Omental fat pad (tissue), 3 donors: ENCODE measurements at regions not wholly inside any gene's neighbourhood (a gene's known extent, or its start where the extent isn't known, plus 50 kb on each side); places are given as distances from the start of the nearest gene placed in this dataset.

ENCODE experiments used
- ATAC-seq: fragments of 150-250 bp; one replicate; pipeline ENCODE4 v1.9.1; 2016; ENCODE audit warnings: mild to moderate bottlenecking, moderate library complexity; ENCODE audit not compliant: low FRiP score
- DNase-seq: peaks from one replicate; pipeline ENCODE4 v3.0.0-alpha.2; 2019; ENCODE audit warnings: low spot score
- CTCF ChIP-seq, 3 donors: fragments of 450-650 bp; IDR thresholded peaks; one replicate each; pipeline ENCODE4 v1.5.1; 2016 to 2017; ENCODE audit warnings: antibody characterized with exemption in 3 of 3, mild to moderate bottlenecking in 3 of 3, moderate library complexity in 2 of 3

- no peak for DNase-seq
- no peak for TF ChIP-seq CTCF (IDR thresholded peaks at IDR 0.05)
- no peak for ATAC-seq
Measured at GRCh38 chr9:90979138-90979551, 177.5 kb downstream of the SYK start.

GRCh38 chr9:90979639-90980038 lies 178.0 kb downstream of the SYK start:
- ATAC-seq (no peak), DNase-seq (no peak)
- TF ChIP-seq CTCF (IDR thresholded peaks at IDR 0.05): no peak

GRCh38 chr9:90981726-90982125 lies 180.1 kb downstream of the SYK start:
- no peak for TF ChIP-seq CTCF (IDR thresholded peaks at IDR 0.05)

GRCh38 chr9:90983394-90983793 lies 181.8 kb downstream of the SYK start:
- no peak for DNase-seq
- no peak for ATAC-seq
- TF ChIP-seq CTCF (IDR thresholded peaks at IDR 0.05): no peak

More at GRCh38 chr9:90981726-90982125, 180.1 kb downstream of the SYK start:
- ATAC-seq (no peak), DNase-seq (no peak)

GRCh38 chr9:90985631-90986030 lies 184.0 kb downstream of the SYK start:
- TF ChIP-seq CTCF (IDR thresholded peaks at IDR 0.05): no peak
- no peak for ATAC-seq
- DNase-seq: no peak

GRCh38 chr9:90986161-90986560 lies 184.5 kb downstream of the SYK start:
- no peak for TF ChIP-seq CTCF (IDR thresholded peaks at IDR 0.05)

GRCh38 chr9:90987566-90987965 lies 185.9 kb downstream of the SYK start:
- DNase-seq (no peak), ATAC-seq (no peak)
- TF ChIP-seq CTCF (IDR thresholded peaks at IDR 0.05): no peak

More at GRCh38 chr9:90986161-90986560, 184.5 kb downstream of the SYK start:
- DNase-seq (no peak), ATAC-seq (no peak)
